Neural progenitor cell (in vitro differentiated cells): ENCODE measurements at regions not wholly inside any gene's neighbourhood (a gene's known extent, or its start where the extent isn't known, plus 50 kb on each side); places are given as distances from the start of the nearest gene placed in this dataset.
"Not testable (repeated sequence)": the region's sequence is repeated elsewhere in the genome, so short reads cannot be mapped to it uniquely, and the experiment has no call there.

Experiments used
- DNase-seq: peaks from one replicate; pipeline ENCODE4 v3.0.0-alpha.2; 2016; ENCODE audit warnings: low spot score
- H2AFZ ChIP-seq: fragments of 200-600 bp; sonication (generic); replicated peaks from 2 replicates; pipeline ENCODE4 v1.6.1; 2016; ENCODE audit warnings: antibody characterized with exemption
- H3F3A ChIP-seq: fragments of 200-600 bp; sonication (generic); 2 replicates; pipeline ENCODE4 v1.6.1; 2016; ENCODE audit warnings: antibody characterized with exemption, low read depth
- H3K27ac ChIP-seq: fragments of 200-600 bp; sonication (generic); 2 replicates; pipeline ENCODE4 v1.5.1; 2016; ENCODE audit warnings: mild to moderate bottlenecking
- H3K27me3 ChIP-seq: fragments of 200-600 bp; sonication (generic); 2 replicates; pipeline ENCODE4 v1.6.1; 2016; ENCODE audit warnings: mild to moderate bottlenecking, moderate library complexity
- H3K36me3 ChIP-seq: fragments of 200-600 bp; sonication (generic); 2 replicates; pipeline ENCODE4 v1.5.1; 2016
- H3K4me1 ChIP-seq: fragments of 200-600 bp; sonication (generic); 2 replicates; pipeline ENCODE4 v1.6.1; 2016; ENCODE audit warnings: mixed run types
- H3K4me2 ChIP-seq: fragments of 200-600 bp; sonication (generic); 2 replicates; pipeline ENCODE4 v1.6.1; 2016
- H3K4me3 ChIP-seq: fragments of 200-600 bp; sonication (generic); 2 replicates; pipeline ENCODE4 v1.5.1; 2016
- H3K79me2 ChIP-seq: fragments of 200-600 bp; sonication (generic); 2 replicates; pipeline ENCODE4 v1.6.1; 2016; ENCODE audit warnings: low read depth
- H3K9ac ChIP-seq: fragments of 200-600 bp; sonication (generic); 2 replicates; pipeline ENCODE4 v1.6.1; 2016
- H3K9me3 ChIP-seq: fragments of 200-600 bp; sonication (generic); 2 replicates; pipeline ENCODE4 v1.5.1; 2016; ENCODE audit warnings: low read depth
- H4K20me1 ChIP-seq: fragments of 200-600 bp; sonication (generic); 2 replicates; pipeline ENCODE4 v1.6.1; 2016; ENCODE audit warnings: low read depth
- H3K27ac Mint-ChIP-seq: 3 replicates; pipeline ENCODE4 v1.8.0; 2021; ENCODE audit warnings: mixed read lengths
- H3K27me3 Mint-ChIP-seq: 2 replicates; pipeline ENCODE4 v1.8.0; 2022; ENCODE audit warnings: low read depth, mild to moderate bottlenecking, inconsistent platforms, moderate library complexity, mixed read lengths; ENCODE audit not compliant: insufficient read depth
- H3K36me3 Mint-ChIP-seq: 3 replicates; pipeline ENCODE4 v1.8.0; 2021; ENCODE audit warnings: mixed read lengths
- H3K4me1 Mint-ChIP-seq: 3 replicates; pipeline ENCODE4 v1.8.0; 2021; ENCODE audit warnings: mixed read lengths
- H3K4me3 Mint-ChIP-seq: 3 replicates; pipeline ENCODE4 v1.8.0; 2021; ENCODE audit warnings: mild to moderate bottlenecking, moderate library complexity, mixed read lengths
- H3K9me3 Mint-ChIP-seq: 3 replicates; pipeline ENCODE4 v1.8.0; 2020; ENCODE audit warnings: mixed read lengths
- CTCF ChIP-seq: fragments of 200-600 bp; sonication (generic); IDR thresholded peaks from 2 replicates; pipeline ENCODE4 v1.5.1; 2017; ENCODE audit warnings: antibody characterized with exemption, mild to moderate bottlenecking
- EZH2 ChIP-seq: fragments of 200-600 bp; sonication (generic); IDR thresholded peaks from 2 replicates; pipeline ENCODE4 v1.6.1; 2017; ENCODE audit warnings: antibody characterized with exemption, mild to moderate bottlenecking, moderate library complexity
- EZH2phosphoT487 ChIP-seq: fragments of 200-600 bp; sonication (generic); IDR thresholded peaks from 2 replicates; pipeline ENCODE4 v1.6.1; 2017; ENCODE audit warnings: antibody characterized with exemption

- H3K27me3 ChIP-seq = no peaks in the 10 kb centered on the region
- H3K4me1 Mint-ChIP-seq = peaks cover 1% of the 10 kb centered on the region
Observed at GRCh38 chr6:125618629-125619028, 130.8 kb upstream of the HEY2 start.

GRCh38 chr6:125623085-125623484, 126.3 kb upstream of the HEY2 start:
- H3K79me2 ChIP-seq = no peaks in the 10 kb centered on the region
- H3K36me3 ChIP-seq = no peaks in the 10 kb centered on the region
- no peaks in the 10 kb centered on the region for H3K27me3 ChIP-seq
- H4K20me1 ChIP-seq = no peaks in the 10 kb centered on the region
- no peak overlapping the region for H3K9ac ChIP-seq
- no peak for DNase-seq
- no peaks in the 10 kb centered on the region for H3K9me3 ChIP-seq
- H3K27me3 Mint-ChIP-seq = no peaks in the 10 kb centered on the region
- no peaks in the 10 kb centered on the region for H3K4me1 ChIP-seq
- no peak overlapping the region for H3K4me3 Mint-ChIP-seq
- no peak overlapping the region for H2AFZ ChIP-seq
- no peaks in the 10 kb centered on the region for H3F3A ChIP-seq
- H3K4me2 ChIP-seq = no peak overlapping the region
- H3K4me3 ChIP-seq = no peak overlapping the region
- no peaks in the 10 kb centered on the region for H3K36me3 Mint-ChIP-seq
- H3K27ac Mint-ChIP-seq = no peak overlapping the region
- no peaks in the 10 kb centered on the region for H3K4me1 Mint-ChIP-seq
- H3K9me3 Mint-ChIP-seq = no peaks in the 10 kb centered on the region
- no peak overlapping the region for H3K27ac ChIP-seq
- TF ChIP-seq CTCF (no peak), EZH2phosphoT487 (no peak), EZH2 (no peak)

More at GRCh38 chr6:125618629-125619028, 130.8 kb upstream of the HEY2 start:
- Histone ChIP-seq H3K36me3 (no peaks in the 10 kb centered on the region), H2AFZ (no peak overlapping the region), H3K27ac (no peak overlapping the region), H3K4me2 (no peak overlapping the region), H3F3A (no peaks in the 10 kb centered on the region), H3K79me2 (no peaks in the 10 kb centered on the region), H3K9me3 (no peaks in the 10 kb centered on the region), H3K9ac (no peak overlapping the region), H3K4me3 (no peak overlapping the region), H3K4me1 (peaks cover 8% of the 10 kb centered on the region), H4K20me1 (no peaks in the 10 kb centered on the region)
- DNase-seq = no peak
- TF ChIP-seq EZH2phosphoT487 (no peak), CTCF (no peak)
- no peak overlapping the region for H3K4me3 Mint-ChIP-seq
- no peaks in the 10 kb centered on the region for H3K27me3 Mint-ChIP-seq
- H3K9me3 Mint-ChIP-seq = no peaks in the 10 kb centered on the region
- H3K27ac Mint-ChIP-seq = no peak overlapping the region
- no peaks in the 10 kb centered on the region for H3K36me3 Mint-ChIP-seq

- H3K9me3 ChIP-seq = no peaks in the 10 kb centered on the region
- Mint-ChIP-seq H3K4me1 (no peaks in the 10 kb centered on the region), H3K9me3 (no peaks in the 10 kb centered on the region), H3K36me3 (no peaks in the 10 kb centered on the region), H3K27ac (no peak overlapping the region), H3K4me3 (no peak overlapping the region), H3K27me3 (peaks cover 5% of the 10 kb centered on the region)
- no peak overlapping the region for H3K9ac ChIP-seq
- H3K4me3 ChIP-seq = no peak overlapping the region
- no peak for DNase-seq
- H3K4me1 ChIP-seq = peaks cover 7% of the 10 kb centered on the region
- H3K36me3 ChIP-seq = no peaks in the 10 kb centered on the region
- no peaks in the 10 kb centered on the region for H3K79me2 ChIP-seq
- no peak for TF ChIP-seq CTCF
- TF ChIP-seq EZH2phosphoT487 = no peak
- TF ChIP-seq EZH2 = no peak
- no peak overlapping the region for H3K4me2 ChIP-seq
- no peaks in the 10 kb centered on the region for H3F3A ChIP-seq
- H3K27me3 ChIP-seq = no peaks in the 10 kb centered on the region
- H2AFZ ChIP-seq = no peak overlapping the region
- no peak overlapping the region for H3K27ac ChIP-seq
- H4K20me1 ChIP-seq = no peaks in the 10 kb centered on the region
Observed at GRCh38 chr6:125631165-125631564, 118.3 kb upstream of the HEY2 start.

GRCh38 chr6:125636011-125636410, 113.4 kb upstream of the HEY2 start:
- not testable (repeated sequence) for DNase-seq, H3K4me1 ChIP-seq, H3K4me3 Mint-ChIP-seq, H3K4me3 ChIP-seq, H3K79me2 ChIP-seq, H3K27me3 Mint-ChIP-seq, H3F3A ChIP-seq, H4K20me1 ChIP-seq, H3K27me3 ChIP-seq, H3K9me3 ChIP-seq, H3K4me2 ChIP-seq, H3K9ac ChIP-seq, H3K9me3 Mint-ChIP-seq, H3K36me3 ChIP-seq, H3K27ac ChIP-seq, H3K27ac Mint-ChIP-seq, H2AFZ ChIP-seq, H3K36me3 Mint-ChIP-seq
- H3K4me1 Mint-ChIP-seq = peaks cover 14% of the 10 kb centered on the region
